ENCODE measurements at regions not wholly inside any gene's neighbourhood (a gene's known extent, or its start where the extent isn't known, plus 50 kb on each side); places are given as distances from the start of the nearest gene placed in this dataset.

DNA sequence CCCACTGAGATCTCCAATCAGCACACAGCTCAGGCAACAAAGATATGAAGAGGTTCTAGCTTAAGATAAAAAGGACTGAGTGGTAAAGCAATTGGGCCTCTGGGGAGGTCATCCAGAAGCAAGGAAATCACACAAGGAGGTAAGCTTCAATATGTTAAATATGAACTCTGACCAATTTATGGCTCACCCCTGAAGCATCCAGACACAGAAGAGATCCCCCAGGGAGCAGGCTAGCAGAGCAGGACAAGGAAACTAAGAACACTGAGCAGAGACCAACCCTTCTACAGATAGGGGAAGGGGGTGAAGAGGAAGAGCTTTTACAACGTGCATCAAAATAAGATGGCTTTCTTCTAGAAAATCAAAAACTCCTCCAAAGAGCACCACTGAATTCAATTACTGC lies 616.2 kb downstream of the DNAH5 start:
- ATAC-seq (ENCODE audit: insufficient read depth, low FRiP score) (no peak), DNase-seq (no peak)
- Histone ChIP-seq H3K4me3 (no peak overlapping the region), H3K4me1 (ENCODE audit: control insufficient read depth in 5 of 5, insufficient read depth in 5 of 5, low read length in 5 of 5) (no peaks in the 10 kb centered on the region), H3K27me3 (ENCODE audit: control insufficient read depth in 3 of 3, insufficient read depth in 3 of 3, low read length in 2 of 3) (no peaks in the 10 kb centered on the region), H3K9me3 (ENCODE audit: control insufficient read depth in 4 of 4, insufficient read depth in 3 of 4, low read length in 3 of 4) (peaks cover 0 to 5% (median 0%) of the 10 kb centered on the region in 4 donors), H3K36me3 (ENCODE audit: control insufficient read depth in 4 of 4, insufficient read depth in 4 of 4, low read length in 4 of 4) (no peaks in the 10 kb centered on the region), H3K9ac (ENCODE audit: insufficient read depth in 1 of 2, low read length in 2 of 2) (no peak overlapping the region), H3K27ac (ENCODE audit: low read depth in 1 of 2, low read length in 1 of 2) (no peak overlapping the region)
- TF ChIP-seq, protein P1, sequence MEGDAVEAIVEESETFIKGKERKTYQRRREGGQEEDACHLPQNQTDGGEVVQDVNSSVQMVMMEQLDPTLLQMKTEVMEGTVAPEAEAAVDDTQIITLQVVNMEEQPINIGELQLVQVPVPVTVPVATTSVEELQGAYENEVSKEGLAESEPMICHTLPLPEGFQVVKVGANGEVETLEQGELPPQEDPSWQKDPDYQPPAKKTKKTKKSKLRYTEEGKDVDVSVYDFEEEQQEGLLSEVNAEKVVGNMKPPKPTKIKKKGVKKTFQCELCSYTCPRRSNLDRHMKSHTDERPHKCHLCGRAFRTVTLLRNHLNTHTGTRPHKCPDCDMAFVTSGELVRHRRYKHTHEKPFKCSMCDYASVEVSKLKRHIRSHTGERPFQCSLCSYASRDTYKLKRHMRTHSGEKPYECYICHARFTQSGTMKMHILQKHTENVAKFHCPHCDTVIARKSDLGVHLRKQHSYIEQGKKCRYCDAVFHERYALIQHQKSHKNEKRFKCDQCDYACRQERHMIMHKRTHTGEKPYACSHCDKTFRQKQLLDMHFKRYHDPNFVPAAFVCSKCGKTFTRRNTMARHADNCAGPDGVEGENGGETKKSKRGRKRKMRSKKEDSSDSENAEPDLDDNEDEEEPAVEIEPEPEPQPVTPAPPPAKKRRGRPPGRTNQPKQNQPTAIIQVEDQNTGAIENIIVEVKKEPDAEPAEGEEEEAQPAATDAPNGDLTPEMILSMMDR (IDR thresholded peaks at IDR 0.05; ENCODE audit: control extremely low read depth, extremely low read depth): no peak
- 76 to 91% methylated on average over 1 of the region's 1 CpG for WGBS, 2 donors

DNA sequence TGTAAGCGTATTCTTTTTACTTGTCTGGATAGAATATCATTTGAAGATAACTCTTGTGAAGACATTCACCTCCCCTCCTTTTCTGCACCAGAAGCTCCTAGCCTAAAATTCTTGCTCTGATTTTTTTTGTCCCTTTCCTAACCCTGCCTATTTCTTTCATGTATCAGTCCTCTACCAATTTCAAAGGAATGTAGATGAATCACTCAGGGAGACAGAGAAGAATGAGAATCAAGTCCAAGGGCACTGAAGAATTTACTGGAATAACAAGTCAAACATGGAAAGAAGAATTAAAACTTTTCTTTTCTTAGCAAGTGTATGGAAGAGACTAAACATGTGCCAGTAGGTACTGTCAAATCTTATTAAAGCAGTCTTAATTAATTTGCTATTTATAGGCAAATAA lies 618.7 kb downstream of the DNAH5 start:
- Histone ChIP-seq H3K4me1 (ENCODE audit: control insufficient read depth in 5 of 5, insufficient read depth in 5 of 5, low read length in 5 of 5) (no peaks in the 10 kb centered on the region), H3K4me3 (no peak overlapping the region), H3K36me3 (ENCODE audit: control insufficient read depth in 4 of 4, insufficient read depth in 4 of 4, low read length in 4 of 4) (no peaks in the 10 kb centered on the region), H3K27ac (ENCODE audit: low read depth in 1 of 2, low read length in 1 of 2) (no peak overlapping the region), H3K9me3 (ENCODE audit: control insufficient read depth in 4 of 4, insufficient read depth in 3 of 4, low read length in 3 of 4) (no peaks in the 10 kb centered on the region), H3K9ac (ENCODE audit: insufficient read depth in 1 of 2, low read length in 2 of 2) (no peak overlapping the region), H3K27me3 (ENCODE audit: control insufficient read depth in 3 of 3, insufficient read depth in 3 of 3, low read length in 2 of 3) (no peaks in the 10 kb centered on the region)
- ATAC-seq (ENCODE audit: insufficient read depth, low FRiP score) (no peak), DNase-seq (no peak)
- 0 to 64% methylated on average over 1 of the region's 1 CpG for WGBS, 2 donors
- TF ChIP-seq, protein P1 (IDR thresholded peaks at IDR 0.05; ENCODE audit: control extremely low read depth, extremely low read depth): no peak

DNA sequence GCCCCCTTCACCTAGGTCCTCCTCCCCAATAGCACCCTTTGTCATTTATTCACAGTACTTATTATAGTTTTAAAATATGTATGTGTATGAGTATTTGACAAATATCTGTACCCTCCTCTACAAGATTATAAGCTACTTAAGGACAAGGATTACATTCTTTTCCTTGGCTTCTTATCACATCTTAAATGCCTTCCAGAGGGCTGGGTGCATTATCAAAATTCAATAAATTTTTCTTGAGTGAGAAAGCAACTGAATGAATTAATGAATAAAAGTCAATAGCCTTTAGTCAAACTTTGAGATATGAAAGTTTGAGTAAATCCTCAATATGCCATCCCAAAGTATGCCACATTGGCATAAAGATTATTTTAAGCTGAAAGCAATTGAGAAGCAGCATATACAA lies 621.7 kb downstream of the DNAH5 start:
- Histone ChIP-seq H3K9me3 (ENCODE audit: control insufficient read depth in 4 of 4, insufficient read depth in 3 of 4, low read length in 3 of 4) (peaks cover 0 to 3% (median 0%) of the 10 kb centered on the region in 4 donors), H3K36me3 (ENCODE audit: control insufficient read depth in 4 of 4, insufficient read depth in 4 of 4, low read length in 4 of 4) (no peaks in the 10 kb centered on the region), H3K9ac (ENCODE audit: insufficient read depth in 1 of 2, low read length in 2 of 2) (no peak overlapping the region), H3K4me3 (no peak overlapping the region), H3K27ac (ENCODE audit: low read depth in 1 of 2, low read length in 1 of 2) (no peak overlapping the region), H3K27me3 (ENCODE audit: control insufficient read depth in 3 of 3, insufficient read depth in 3 of 3, low read length in 2 of 3) (no peaks in the 10 kb centered on the region), H3K4me1 (ENCODE audit: control insufficient read depth in 5 of 5, insufficient read depth in 5 of 5, low read length in 5 of 5) (no peaks in the 10 kb centered on the region)
- TF ChIP-seq, protein P1 (IDR thresholded peaks at IDR 0.05; ENCODE audit: control extremely low read depth, extremely low read depth): no peak
- DNase-seq: no peak
- ATAC-seq (ENCODE audit: insufficient read depth, low FRiP score): no peak

DNA sequence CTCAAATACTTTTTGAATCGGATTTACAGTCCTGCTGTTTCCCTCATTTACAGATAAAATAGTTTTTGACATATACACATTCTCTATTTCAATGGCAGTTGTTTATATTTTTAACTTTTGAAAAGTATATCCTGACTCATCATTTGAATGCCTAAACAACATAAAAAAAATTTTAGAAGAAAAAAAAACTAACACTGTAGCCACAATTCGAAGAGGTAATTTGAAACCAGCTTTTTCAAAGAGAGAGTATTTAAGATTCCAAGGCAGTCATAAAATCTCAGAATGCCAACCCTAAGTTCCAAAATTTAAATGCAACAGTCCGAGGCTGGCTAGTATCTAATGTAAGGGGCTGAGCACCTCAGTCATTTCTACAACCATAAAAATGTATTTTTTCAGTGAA lies 626.8 kb downstream of the DNAH5 start:
- ATAC-seq (ENCODE audit: insufficient read depth, low FRiP score) (no peak), DNase-seq (no peak)
- Histone ChIP-seq H3K9me3 (ENCODE audit: control insufficient read depth in 4 of 4, insufficient read depth in 3 of 4, low read length in 3 of 4) (peaks cover 0 to 6% (median 0%) of the 10 kb centered on the region in 4 donors), H3K36me3 (ENCODE audit: control insufficient read depth in 4 of 4, insufficient read depth in 4 of 4, low read length in 4 of 4) (no peaks in the 10 kb centered on the region), H3K27ac (ENCODE audit: low read depth in 1 of 2, low read length in 1 of 2) (no peak overlapping the region), H3K27me3 (ENCODE audit: control insufficient read depth in 3 of 3, insufficient read depth in 3 of 3, low read length in 2 of 3) (no peaks in the 10 kb centered on the region), H3K4me1 (ENCODE audit: control insufficient read depth in 5 of 5, insufficient read depth in 5 of 5, low read length in 5 of 5) (no peaks in the 10 kb centered on the region), H3K9ac (ENCODE audit: insufficient read depth in 1 of 2, low read length in 2 of 2) (no peak overlapping the region), H3K4me3 (no peak overlapping the region)
- 59 to 73% methylated on average over 3 of the region's 3 CpGs for WGBS, 2 donors
- TF ChIP-seq, protein P1 (IDR thresholded peaks at IDR 0.05; ENCODE audit: control extremely low read depth, extremely low read depth): no peak

Measured in lung (tissue), 11 donors.